ENCODE measurements at regions not wholly inside any gene's neighbourhood (a gene's known extent, or its start where the extent isn't known, plus 50 kb on each side); places are given as distances from the start of the nearest gene placed in this dataset.

- DNase-seq (no peak), ATAC-seq (no peak)
- intact Hi-C loops (cut with DNase I) = no loop called here
- peaks cover 0 to 26% (median 0%) of the 10 kb centered on the region in 9 donors for H3K27me3 ChIP-seq
- WGBS, 4 donors = 93 to 97% (median 95%) methylated on average over 5 of the region's 5 CpGs
- no peaks in the 10 kb centered on the region for H3K36me3 ChIP-seq
- TF ChIP-seq POLR2A (IDR thresholded peaks at IDR 0.05) = no peak
- TF ChIP-seq, protein P1, sequence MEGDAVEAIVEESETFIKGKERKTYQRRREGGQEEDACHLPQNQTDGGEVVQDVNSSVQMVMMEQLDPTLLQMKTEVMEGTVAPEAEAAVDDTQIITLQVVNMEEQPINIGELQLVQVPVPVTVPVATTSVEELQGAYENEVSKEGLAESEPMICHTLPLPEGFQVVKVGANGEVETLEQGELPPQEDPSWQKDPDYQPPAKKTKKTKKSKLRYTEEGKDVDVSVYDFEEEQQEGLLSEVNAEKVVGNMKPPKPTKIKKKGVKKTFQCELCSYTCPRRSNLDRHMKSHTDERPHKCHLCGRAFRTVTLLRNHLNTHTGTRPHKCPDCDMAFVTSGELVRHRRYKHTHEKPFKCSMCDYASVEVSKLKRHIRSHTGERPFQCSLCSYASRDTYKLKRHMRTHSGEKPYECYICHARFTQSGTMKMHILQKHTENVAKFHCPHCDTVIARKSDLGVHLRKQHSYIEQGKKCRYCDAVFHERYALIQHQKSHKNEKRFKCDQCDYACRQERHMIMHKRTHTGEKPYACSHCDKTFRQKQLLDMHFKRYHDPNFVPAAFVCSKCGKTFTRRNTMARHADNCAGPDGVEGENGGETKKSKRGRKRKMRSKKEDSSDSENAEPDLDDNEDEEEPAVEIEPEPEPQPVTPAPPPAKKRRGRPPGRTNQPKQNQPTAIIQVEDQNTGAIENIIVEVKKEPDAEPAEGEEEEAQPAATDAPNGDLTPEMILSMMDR (IDR thresholded peaks at IDR 0.05) = no peak
- H3K27ac ChIP-seq = no peak overlapping the region
- peaks cover 0 to 13% (median 2%) of the 10 kb centered on the region in 12 donors for H3K4me1 ChIP-seq
- H3K9me3 ChIP-seq = no peaks in the 10 kb centered on the region
- no peak overlapping the region for H3K4me3 ChIP-seq
These were observed 54.5 kb upstream of the ENTPD6 start for GRCh38 chr20:25140968-25141367.

GRCh38 chr20:25142435-25142834 is 53.1 kb upstream of the ENTPD6 start:
- ATAC-seq (no peak), DNase-seq (no peak)
- Histone ChIP-seq H3K27ac (no peak overlapping the region), H3K36me3 (no peaks in the 10 kb centered on the region), H3K4me3 (no peak overlapping the region), H3K4me1 (no peaks in the 10 kb centered on the region), H3K9me3 (no peaks in the 10 kb centered on the region), H3K27me3 (peaks cover 0 to 37% (median 4%) of the 10 kb centered on the region in 9 donors)
- 76 to 90% (median 82%) methylated on average over 3 of the region's 3 CpGs for WGBS, 4 donors
- intact Hi-C loops (cut with DNase I) = no loop called here
- TF ChIP-seq POLR2A (IDR thresholded peaks at IDR 0.05) = no peak
- TF ChIP-seq, protein P1 (IDR thresholded peaks at IDR 0.05) = no peak

DNA sequence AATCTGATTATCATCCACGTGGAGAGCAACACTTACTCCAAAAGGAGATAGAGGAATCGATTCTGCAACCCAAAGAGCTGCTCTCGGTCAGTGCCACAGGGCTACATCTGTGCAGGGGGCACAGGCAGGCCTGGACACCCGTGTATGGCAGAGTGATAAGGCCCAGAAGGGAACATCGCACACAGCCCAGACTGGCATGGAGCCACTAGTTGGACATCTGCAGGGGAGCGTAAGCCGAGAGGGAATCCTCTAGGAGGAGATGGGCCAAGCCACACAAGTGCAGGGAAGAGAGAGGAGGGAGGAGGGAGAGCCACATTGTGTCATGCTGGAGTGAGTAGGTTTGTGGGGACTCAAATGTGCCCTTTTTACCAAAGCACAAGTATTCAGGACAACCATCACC is 50.4 kb upstream of the ENTPD6 start:
- H3K27me3 ChIP-seq = peaks cover 4 to 63% (median 25%) of the 10 kb centered on the region in 9 donors
- DNase-seq = peak in 4 of 5 donors; percentile 25 to 58 (median 42)

More for the DNA sequence above, 50.4 kb upstream of the ENTPD6 start:
- H3K9me3 ChIP-seq = no peaks in the 10 kb centered on the region
- no peak overlapping the region for H3K4me3 ChIP-seq
- 40 to 47% (median 42%) methylated on average over 7 of the region's 7 CpGs for WGBS, 4 donors
- TF ChIP-seq, protein P1 (IDR thresholded peaks at IDR 0.05) = no peak
- TF ChIP-seq POLR2A (IDR thresholded peaks at IDR 0.05) = no peak
- ATAC-seq = peak in 3 of 4 donors; percentile 46 to 73 (median 67)
- H3K4me1 ChIP-seq = peaks cover 0 to 12% (median 8%) of the 10 kb centered on the region in 12 donors
- intact Hi-C loops (cut with DNase I) = no loop called here
- H3K36me3 ChIP-seq = no peaks in the 10 kb centered on the region
- H3K27ac ChIP-seq = no peak overlapping the region
